ENCODE measurements at regions not wholly inside any gene's neighbourhood (a gene's known extent, or its start where the extent isn't known, plus 50 kb on each side); places are given as distances from the start of the nearest gene placed in this dataset.

GRCh38 chrX:124665621-124666400, 319.4 kb downstream of the SH2D1A start:
- Histone ChIP-seq H3K4me3 (ENCODE audit: control insufficient read depth in 2 of 3, extremely low read depth in 1 of 3, insufficient read depth in 2 of 3, low read depth in 1 of 3, low read length in 3 of 3) (no peak overlapping the region), H3K9me1 (ENCODE audit: control insufficient read depth, extremely low read depth, insufficient read depth, low read length) (no peaks in the 10 kb centered on the region), H3K79me2 (ENCODE audit: control insufficient read depth, insufficient read depth, low read length) (no peaks in the 10 kb centered on the region), H3K27me3 (ENCODE audit: control insufficient read depth, extremely low read depth, insufficient read depth, low read length) (no peaks in the 10 kb centered on the region), H3K9me3 (ENCODE audit: control insufficient read depth, low read depth, low read length) (no peaks in the 10 kb centered on the region), H2AFZ (ENCODE audit: control insufficient read depth, low read length) (no peak overlapping the region), H3K36me3 (ENCODE audit: control insufficient read depth in 2 of 2, extremely low read depth in 1 of 2, insufficient read depth in 2 of 2, low read length in 2 of 2) (no peaks in the 10 kb centered on the region), H3K4me2 (ENCODE audit: control insufficient read depth, extremely low read depth, insufficient read depth, low read depth, low read length) (no peak overlapping the region), H3K9ac (ENCODE audit: control insufficient read depth, extremely low read depth, insufficient read depth, low read length) (no peak overlapping the region), H3K4me1 (ENCODE audit: control insufficient read depth, extremely low read depth, insufficient read depth, low read length) (no peaks in the 10 kb centered on the region), H3K27ac (ENCODE audit: control insufficient read depth, insufficient read depth, low read length) (no peak overlapping the region), H4K20me1 (ENCODE audit: control insufficient read depth, extremely low read depth, insufficient read depth, low read length) (no peaks in the 10 kb centered on the region)
- TF ChIP-seq CTCF (optimal IDR thresholded peaks at IDR 0.05 in 1 of 3, IDR thresholded peaks at IDR 0.05 in 1 of 3, conservative IDR thresholded peaks at IDR 0.05 in 1 of 3; ENCODE audit: extremely low read depth in 1 of 3, insufficient read depth in 2 of 3, low read length in 3 of 3) = no peak
- TF ChIP-seq EZH2 (IDR thresholded peaks at IDR 0.05; ENCODE audit: low read length) = no peak
- no peak for DNase-seq (ENCODE audit: low read depth, low spot score)
- FAIRE-seq = no peak
- dilution Hi-C loops (cut with MboI; ENCODE audit: extremely low pct_ligation_motif_present, low sequenced_read_pairs) = no loop called here

GRCh38 chrX:124679199-124679598, 332.8 kb downstream of the SH2D1A start:
- FAIRE-seq (no peak), DNase-seq (ENCODE audit: low read depth, low spot score) (no peak)
- Histone ChIP-seq H2AFZ (ENCODE audit: control insufficient read depth, low read length) (no peak overlapping the region), H3K9ac (ENCODE audit: control insufficient read depth, extremely low read depth, insufficient read depth, low read length) (no peak overlapping the region), H3K9me1 (ENCODE audit: control insufficient read depth, extremely low read depth, insufficient read depth, low read length) (no peaks in the 10 kb centered on the region), H3K9me3 (ENCODE audit: control insufficient read depth, low read depth, low read length) (no peaks in the 10 kb centered on the region), H3K36me3 (ENCODE audit: control insufficient read depth in 2 of 2, extremely low read depth in 1 of 2, insufficient read depth in 2 of 2, low read length in 2 of 2) (no peaks in the 10 kb centered on the region), H3K4me3 (ENCODE audit: control insufficient read depth in 2 of 3, extremely low read depth in 1 of 3, insufficient read depth in 2 of 3, low read depth in 1 of 3, low read length in 3 of 3) (no peak overlapping the region), H3K27ac (ENCODE audit: control insufficient read depth, insufficient read depth, low read length) (no peak overlapping the region), H3K4me2 (ENCODE audit: control insufficient read depth, extremely low read depth, insufficient read depth, low read depth, low read length) (no peak overlapping the region), H3K27me3 (ENCODE audit: control insufficient read depth, extremely low read depth, insufficient read depth, low read length) (no peaks in the 10 kb centered on the region), H3K4me1 (ENCODE audit: control insufficient read depth, extremely low read depth, insufficient read depth, low read length) (no peaks in the 10 kb centered on the region), H4K20me1 (ENCODE audit: control insufficient read depth, extremely low read depth, insufficient read depth, low read length) (no peaks in the 10 kb centered on the region), H3K79me2 (ENCODE audit: control insufficient read depth, insufficient read depth, low read length) (no peaks in the 10 kb centered on the region)
- TF ChIP-seq EZH2 (IDR thresholded peaks at IDR 0.05; ENCODE audit: low read length) = no peak
- TF ChIP-seq CTCF (optimal IDR thresholded peaks at IDR 0.05 in 1 of 3, IDR thresholded peaks at IDR 0.05 in 1 of 3, conservative IDR thresholded peaks at IDR 0.05 in 1 of 3; ENCODE audit: extremely low read depth in 1 of 3, insufficient read depth in 2 of 3, low read length in 3 of 3) = no peak
- dilution Hi-C loops (cut with MboI; ENCODE audit: extremely low pct_ligation_motif_present, low sequenced_read_pairs) = no loop called here
